ENCODE measurements at regions not wholly inside any gene's neighbourhood (a gene's known extent, or its start where the extent isn't known, plus 50 kb on each side); places are given as distances from the start of the nearest gene placed in this dataset.

DNA sequence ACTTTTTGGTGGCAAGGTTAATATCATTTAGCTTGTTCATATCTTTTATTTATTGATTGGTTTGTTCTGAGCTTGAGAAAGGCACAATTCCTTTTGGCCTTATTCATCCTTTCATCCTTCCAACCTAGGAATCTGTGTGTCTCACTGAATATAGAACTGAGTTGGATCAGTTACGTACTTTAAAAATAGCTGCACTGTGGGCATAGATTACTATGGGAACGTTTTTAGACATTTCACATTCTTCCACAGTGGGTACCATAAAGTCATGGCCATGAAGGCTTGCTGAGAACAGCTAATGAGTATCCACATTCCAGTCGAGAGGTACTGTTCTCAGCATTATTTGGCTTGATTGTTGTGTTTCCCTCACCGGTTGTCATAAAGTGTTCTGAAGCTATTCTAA, 217.0 kb upstream of the DKK2 start:
- WGBS (ENCODE audit: insufficient coverage, low coverage, missing lambda C conversion rate): 0% methylated on average over 4 of the region's 4 CpGs
- no peaks in the 10 kb centered on the region for H3K36me3 ChIP-seq (ENCODE audit: control insufficient read depth, insufficient read depth, low read length)
- H3K4me2 ChIP-seq (ENCODE audit: insufficient read depth, low read length): no peak overlapping the region
- CTCF ChIA-PET (ENCODE audit: low intra/inter-chr PET ratio): no interaction called here
- DNase-seq (ENCODE audit: extremely low read depth in 1 of 4, low spot score in 3 of 4): no peak
- intact Hi-C loops (cut with micrococcal nuclease): no loop called here
- TF ChIP-seq L3MBTL2 (IDR thresholded peaks at IDR 0.05) (no peak), RFX7 (CRISPR knock-in tag; IDR thresholded peaks at IDR 0.05) (no peak), CBFB (CRISPR knock-in tag; IDR thresholded peaks at IDR 0.05) (no peak), ZNF324 (CRISPR knock-in tag; IDR thresholded peaks at IDR 0.05) (no peak), RNF2 (IDR thresholded peaks at IDR 0.05) (no peak)
- TF ChIP-seq, protein P1, sequence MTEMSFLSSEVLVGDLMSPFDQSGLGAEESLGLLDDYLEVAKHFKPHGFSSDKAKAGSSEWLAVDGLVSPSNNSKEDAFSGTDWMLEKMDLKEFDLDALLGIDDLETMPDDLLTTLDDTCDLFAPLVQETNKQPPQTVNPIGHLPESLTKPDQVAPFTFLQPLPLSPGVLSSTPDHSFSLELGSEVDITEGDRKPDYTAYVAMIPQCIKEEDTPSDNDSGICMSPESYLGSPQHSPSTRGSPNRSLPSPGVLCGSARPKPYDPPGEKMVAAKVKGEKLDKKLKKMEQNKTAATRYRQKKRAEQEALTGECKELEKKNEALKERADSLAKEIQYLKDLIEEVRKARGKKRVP (CRISPR knock-in tag; IDR thresholded peaks at IDR 0.05): no peak
- TF ChIP-seq, protein P2, sequence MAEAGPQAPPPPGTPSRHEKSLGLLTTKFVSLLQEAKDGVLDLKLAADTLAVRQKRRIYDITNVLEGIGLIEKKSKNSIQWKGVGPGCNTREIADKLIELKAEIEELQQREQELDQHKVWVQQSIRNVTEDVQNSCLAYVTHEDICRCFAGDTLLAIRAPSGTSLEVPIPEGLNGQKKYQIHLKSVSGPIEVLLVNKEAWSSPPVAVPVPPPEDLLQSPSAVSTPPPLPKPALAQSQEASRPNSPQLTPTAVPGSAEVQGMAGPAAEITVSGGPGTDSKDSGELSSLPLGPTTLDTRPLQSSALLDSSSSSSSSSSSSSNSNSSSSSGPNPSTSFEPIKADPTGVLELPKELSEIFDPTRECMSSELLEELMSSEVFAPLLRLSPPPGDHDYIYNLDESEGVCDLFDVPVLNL (CRISPR knock-in tag; IDR thresholded peaks at IDR 0.05; ENCODE audit: low read depth): no peak
- TF ChIP-seq, protein P3, sequence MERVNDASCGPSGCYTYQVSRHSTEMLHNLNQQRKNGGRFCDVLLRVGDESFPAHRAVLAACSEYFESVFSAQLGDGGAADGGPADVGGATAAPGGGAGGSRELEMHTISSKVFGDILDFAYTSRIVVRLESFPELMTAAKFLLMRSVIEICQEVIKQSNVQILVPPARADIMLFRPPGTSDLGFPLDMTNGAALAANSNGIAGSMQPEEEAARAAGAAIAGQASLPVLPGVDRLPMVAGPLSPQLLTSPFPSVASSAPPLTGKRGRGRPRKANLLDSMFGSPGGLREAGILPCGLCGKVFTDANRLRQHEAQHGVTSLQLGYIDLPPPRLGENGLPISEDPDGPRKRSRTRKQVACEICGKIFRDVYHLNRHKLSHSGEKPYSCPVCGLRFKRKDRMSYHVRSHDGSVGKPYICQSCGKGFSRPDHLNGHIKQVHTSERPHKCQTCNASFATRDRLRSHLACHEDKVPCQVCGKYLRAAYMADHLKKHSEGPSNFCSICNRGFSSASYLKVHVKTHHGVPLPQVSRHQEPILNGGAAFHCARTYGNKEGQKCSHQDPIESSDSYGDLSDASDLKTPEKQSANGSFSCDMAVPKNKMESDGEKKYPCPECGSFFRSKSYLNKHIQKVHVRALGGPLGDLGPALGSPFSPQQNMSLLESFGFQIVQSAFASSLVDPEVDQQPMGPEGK (CRISPR knock-in tag; IDR thresholded peaks at IDR 0.05; ENCODE audit: borderline replicate concordance): no peak
- H3K79me2 ChIP-seq (ENCODE audit: control insufficient read depth, insufficient read depth, low read length): no peaks in the 10 kb centered on the region
- no peaks in the 10 kb centered on the region for H3K9me3 ChIP-seq (replicated peaks; ENCODE audit: control insufficient read depth, insufficient read depth, low read depth, low read length)
- no peak overlapping the region for H3K9ac ChIP-seq (ENCODE audit: insufficient read depth in 1 of 2, low read depth in 2 of 2, low read length in 2 of 2)
- H3K27ac ChIP-seq (ENCODE audit: extremely low read depth, low read depth, low read length): no peak overlapping the region
- no peaks in the 10 kb centered on the region for H4K20me1 ChIP-seq (replicated peaks; ENCODE audit: control insufficient read depth, insufficient read depth, low read length)
- no TSS peak for BruUV-seq (replicated peaks)
- no peak overlapping the region for H3K4me3 ChIP-seq
- ATAC-seq: no peak
- no peaks in the 10 kb centered on the region for H3K27me3 ChIP-seq (ENCODE audit: control insufficient read depth in 2 of 2, insufficient read depth in 2 of 2, low read length in 2 of 2)
- H2AFZ ChIP-seq (ENCODE audit: low read depth, low read length): no peak overlapping the region
- FAIRE-seq: no peak
- in situ Hi-C loops (cut with MboI): no loop called here
- POLR2A ChIA-PET: no interaction called here
- no peaks in the 10 kb centered on the region for H3K4me1 ChIP-seq (replicated peaks in 1 of 2; ENCODE audit: control insufficient read depth in 2 of 2, insufficient read depth in 2 of 2, low read length in 2 of 2)
- no peaks in the 10 kb centered on the region for H3K9me1 ChIP-seq (ENCODE audit: control insufficient read depth, insufficient read depth, low read length)

All from K562 (cell line).